Mesenchymal stem cell (in vitro differentiated cells and primary cell): ENCODE measurements at regions not wholly inside any gene's neighbourhood (a gene's known extent, or its start where the extent isn't known, plus 50 kb on each side); places are given as distances from the start of the nearest gene placed in this dataset.

Experiments
- DNase-seq: peaks from one replicate; pipeline ENCODE4 v3.0.0-alpha.2; 2013
- H2AFZ ChIP-seq: one replicate; pipeline ENCODE4 v1.6.1; 2013; ENCODE audit warnings: low read depth, mild to moderate bottlenecking, control low read depth, inconsistent platforms, low read length, moderate library complexity
- H2AK5ac ChIP-seq: 2 replicates; pipeline ENCODE4 v1.6.1; 2013; ENCODE audit warnings: low read length, moderate library complexity, mild to moderate bottlenecking, inconsistent platforms; ENCODE audit not compliant: severe bottlenecking
- H2BK120ac ChIP-seq: one replicate; pipeline ENCODE4 v1.6.1; 2013; ENCODE audit warnings: low read depth, mild to moderate bottlenecking, inconsistent platforms, low read length, moderate library complexity
- H2BK12ac ChIP-seq, 2 experiments: one replicate each; pipeline ENCODE4 v1.6.1; 2013; ENCODE audit warnings: inconsistent platforms in 2 of 2, low read length in 2 of 2, mild to moderate bottlenecking in 2 of 2, moderate library complexity in 2 of 2, control low read depth in 1 of 2
- H2BK15ac ChIP-seq: one replicate; pipeline ENCODE4 v1.6.1; 2013; ENCODE audit warnings: mild to moderate bottlenecking, low read depth, inconsistent platforms; ENCODE audit not compliant: poor library complexity, severe bottlenecking
- H2BK5ac ChIP-seq: 2 replicates; pipeline ENCODE4 v1.6.1; 2013; ENCODE audit warnings: low read depth, mild to moderate bottlenecking, low read length, control low read depth, inconsistent platforms; ENCODE audit not compliant: poor library complexity, severe bottlenecking
- H3K14ac ChIP-seq, 2 experiments: one replicate each; pipeline ENCODE4 v1.6.1; 2013; ENCODE audit warnings: inconsistent platforms in 2 of 2, low read length in 2 of 2, control low read depth in 1 of 2, mild to moderate bottlenecking in 1 of 2, moderate library complexity in 1 of 2
- H3K18ac ChIP-seq, 2 experiments: one replicate each; pipeline ENCODE4 v1.6.1; 2013; ENCODE audit warnings: inconsistent platforms in 2 of 2, low read length in 2 of 2, control low read depth in 1 of 2, low read depth in 1 of 2, mild to moderate bottlenecking in 1 of 2
- H3K23ac ChIP-seq, 2 experiments: one replicate each; pipeline ENCODE4 v1.6.1; 2013; ENCODE audit warnings: inconsistent platforms in 2 of 2, low read length in 2 of 2, mild to moderate bottlenecking in 2 of 2, moderate library complexity in 2 of 2, control low read depth in 1 of 2
- H3K27ac ChIP-seq: 2 replicates; pipeline ENCODE4 v1.5.1; 2013; ENCODE audit warnings: mild to moderate bottlenecking, moderate library complexity, low read length, control low read depth, inconsistent platforms; ENCODE audit not compliant: poor library complexity, severe bottlenecking
- H3K27me3 ChIP-seq, 2 experiments: 2 replicates each; pipeline versions ENCODE4 v1.6.1 to v1.7.0; 2013; ENCODE audit warnings: low read length in 2 of 2, mild to moderate bottlenecking in 2 of 2, moderate library complexity in 2 of 2, control low read depth in 1 of 2, inconsistent platforms in 1 of 2; ENCODE audit not compliant: control insufficient read depth in 1 of 2, insufficient read depth in 1 of 2
- H3K36me3 ChIP-seq, 2 experiments: 2 replicates each; pipeline versions ENCODE4 v1.6.1 to v1.7.0; 2013; ENCODE audit warnings: low read length in 2 of 2, control low read depth in 1 of 2, inconsistent platforms in 1 of 2, low read depth in 1 of 2, mild to moderate bottlenecking in 1 of 2; ENCODE audit not compliant: insufficient read depth in 2 of 2, control insufficient read depth in 1 of 2
- H3K4ac ChIP-seq, 2 experiments: one replicate each; pipeline ENCODE4 v1.6.1; 2013; ENCODE audit warnings: inconsistent platforms in 2 of 2, low read length in 2 of 2, mild to moderate bottlenecking in 2 of 2, moderate library complexity in 2 of 2, control low read depth in 1 of 2, low read depth in 1 of 2
- H3K4me1 ChIP-seq: 2 replicates; pipeline ENCODE4 v1.6.1; 2013; ENCODE audit warnings: low read depth, low read length, control low read depth; ENCODE audit not compliant: control insufficient read depth, insufficient read depth
- H3K4me2 ChIP-seq: 2 replicates; pipeline ENCODE4 v1.6.1; 2013; ENCODE audit warnings: low read length, mild to moderate bottlenecking, inconsistent platforms; ENCODE audit not compliant: poor library complexity, severe bottlenecking
- H3K4me3 ChIP-seq, 2 experiments: 2 replicates each; pipeline versions ENCODE4 v1.5.1 to v1.7.0; 2013; ENCODE audit warnings: low read length in 2 of 2, mild to moderate bottlenecking in 2 of 2, control low read depth in 1 of 2, low read depth in 1 of 2; ENCODE audit not compliant: insufficient read depth in 1 of 2
- H3K79me1 ChIP-seq: replicated peaks from 2 replicates; pipeline ENCODE4 v1.6.1; 2013; ENCODE audit warnings: mild to moderate bottlenecking, control low read depth, low read length, inconsistent platforms; ENCODE audit not compliant: poor library complexity, severe bottlenecking
- H3K9ac ChIP-seq: 2 replicates; pipeline ENCODE4 v1.7.0; 2013; ENCODE audit warnings: mild to moderate bottlenecking, low read length, moderate library complexity
- H3K9me3 ChIP-seq: 2 replicates; pipeline ENCODE4 v1.7.0; 2013; ENCODE audit warnings: mild to moderate bottlenecking, low read length; ENCODE audit not compliant: control insufficient read depth
- H4K8ac ChIP-seq: one replicate; pipeline ENCODE4 v1.6.1; 2013; ENCODE audit warnings: inconsistent platforms, mild to moderate bottlenecking, low read length, moderate library complexity
- H4K91ac ChIP-seq: one replicate; pipeline ENCODE4 v1.6.1; 2013; ENCODE audit warnings: mild to moderate bottlenecking, low read length, inconsistent platforms
- WGBS: methylation state at CpG from one replicate; pipeline ENCODE4 v1.1.7; 2013; ENCODE audit warnings: mixed read lengths; 5-methylcytosine and 5-hydroxymethylcytosine counted together

DNA sequence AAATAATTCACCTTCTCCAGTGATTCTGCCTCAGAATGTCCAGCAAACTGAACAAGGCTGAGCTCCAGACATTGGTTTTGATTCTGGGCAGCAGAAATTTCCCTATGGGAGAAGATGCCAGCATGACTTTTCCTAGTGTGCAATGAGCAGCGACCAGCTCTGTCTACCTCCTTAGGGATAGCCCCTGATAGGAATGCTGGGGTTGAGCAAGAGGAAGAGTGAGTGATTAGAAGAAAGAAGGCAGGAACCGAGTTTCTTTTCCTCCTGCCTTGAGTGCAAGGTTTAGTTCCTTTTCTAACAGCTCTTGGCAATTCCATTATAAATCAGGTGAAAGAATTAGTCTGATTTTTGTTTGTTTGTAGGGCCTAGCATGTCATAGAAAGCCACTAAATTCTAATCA is 379.0 kb downstream of the DAD1 start:
- WGBS: 74% methylated on average over 1 of the region's 2 CpGs
- H3K27ac ChIP-seq: no peak overlapping the region
- no peaks in the 10 kb centered on the region for H3K36me3 ChIP-seq
- H3K14ac ChIP-seq: no peak overlapping the region
- no peak overlapping the region for H3K23ac ChIP-seq
- no peak overlapping the region for H4K91ac ChIP-seq
- no peaks in the 10 kb centered on the region for H3K79me1 ChIP-seq
- DNase-seq: no peak
- no peaks in the 10 kb centered on the region for H3K9me3 ChIP-seq
- H2AFZ ChIP-seq: no peak overlapping the region
- no peak overlapping the region for H2BK12ac ChIP-seq
- no peak overlapping the region for H2BK5ac ChIP-seq
- H3K18ac ChIP-seq: no peak overlapping the region
- H4K8ac ChIP-seq: no peak overlapping the region
- no peak overlapping the region for H3K9ac ChIP-seq
- H3K4me2 ChIP-seq: no peak overlapping the region
- H3K4ac ChIP-seq: no peak overlapping the region
- no peak overlapping the region for H2AK5ac ChIP-seq
- no peak overlapping the region for H3K4me3 ChIP-seq
- no peaks in the 10 kb centered on the region for H3K4me1 ChIP-seq
- no peak overlapping the region for H2BK15ac ChIP-seq
- H2BK120ac ChIP-seq: no peak overlapping the region
- no peaks in the 10 kb centered on the region for H3K27me3 ChIP-seq

- no peaks in the 10 kb centered on the region for H3K27me3 ChIP-seq
- H3K4ac ChIP-seq: no peak overlapping the region
- H2BK12ac ChIP-seq: no peak overlapping the region
- H2BK120ac ChIP-seq: no peak overlapping the region
- no peaks in the 10 kb centered on the region for H3K79me1 ChIP-seq
- no peak overlapping the region for H2AK5ac ChIP-seq
- no peaks in the 10 kb centered on the region for H3K9me3 ChIP-seq
- no peak overlapping the region for H3K4me2 ChIP-seq
- no peak overlapping the region for H3K18ac ChIP-seq
- no peak overlapping the region for H3K4me3 ChIP-seq
- H2BK5ac ChIP-seq: no peak overlapping the region
- WGBS: 88% methylated on average over 5 of the region's 5 CpGs
- H3K9ac ChIP-seq: no peak overlapping the region
- no peak overlapping the region for H4K91ac ChIP-seq
- H3K4me1 ChIP-seq: no peaks in the 10 kb centered on the region
- no peak overlapping the region for H3K27ac ChIP-seq
- no peak overlapping the region for H2AFZ ChIP-seq
- H3K36me3 ChIP-seq: no peaks in the 10 kb centered on the region
- no peak overlapping the region for H2BK15ac ChIP-seq
- DNase-seq: no peak
- no peak overlapping the region for H3K23ac ChIP-seq
- no peak overlapping the region for H4K8ac ChIP-seq
- no peak overlapping the region for H3K14ac ChIP-seq
Measured at GRCh38 chr14:22203036-22203435, 386.0 kb downstream of the DAD1 start.

- Histone ChIP-seq H3K9me3 (no peaks in the 10 kb centered on the region), H3K4me3 (no peak overlapping the region), H4K8ac (no peak overlapping the region), H2BK5ac (no peak overlapping the region), H3K14ac (no peak overlapping the region), H2AK5ac (no peak overlapping the region), H3K27me3 (no peaks in the 10 kb centered on the region), H3K4ac (no peak overlapping the region), H3K27ac (no peak overlapping the region), H3K4me2 (no peak overlapping the region), H2BK120ac (no peak overlapping the region), H3K36me3 (no peaks in the 10 kb centered on the region), H3K79me1 (no peaks in the 10 kb centered on the region), H4K91ac (no peak overlapping the region), H3K4me1 (no peaks in the 10 kb centered on the region), H3K9ac (no peak overlapping the region), H2BK15ac (no peak overlapping the region), H2AFZ (no peak overlapping the region), H3K18ac (no peak overlapping the region), H3K23ac (no peak overlapping the region), H2BK12ac (no peak overlapping the region)
- DNase-seq: no peak
- 55% methylated on average over 2 of the region's 2 CpGs for WGBS
Measured at GRCh38 chr14:22202313-22202712, 386.7 kb downstream of the DAD1 start.

DNA sequence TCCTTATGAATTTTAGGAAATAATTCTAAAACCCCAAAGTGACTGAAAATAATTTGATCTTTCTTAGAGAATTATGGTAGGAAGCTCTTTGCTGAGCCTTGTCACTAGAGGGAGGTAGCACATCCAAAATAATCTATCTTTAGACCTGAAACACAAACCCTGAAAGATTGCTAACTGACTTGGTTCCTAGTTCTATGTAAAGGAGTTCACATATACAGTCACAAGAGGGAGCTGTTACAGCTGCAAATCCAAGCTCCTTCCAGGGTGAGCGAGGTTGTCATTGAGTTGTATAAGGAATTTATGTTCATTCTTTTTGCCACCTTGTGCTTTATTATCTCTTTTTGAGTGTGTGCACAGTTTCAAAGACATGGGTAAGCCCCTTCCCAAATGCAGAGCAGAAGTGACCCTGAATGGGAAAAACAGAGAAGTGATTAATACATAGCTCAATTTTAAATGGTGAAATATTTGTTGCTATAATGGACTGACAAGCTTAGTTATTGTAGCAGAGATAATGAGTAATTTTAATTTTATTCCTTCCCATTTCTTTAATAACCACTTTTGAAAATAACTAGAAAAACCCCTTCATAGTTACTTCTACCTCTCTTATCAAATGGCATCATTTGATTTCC is 387.9 kb downstream of the DAD1 start:
- Histone ChIP-seq H3K4ac (no peak overlapping the region), H3K9ac (no peak overlapping the region), H3K79me1 (no peaks in the 10 kb centered on the region), H2AFZ (no peak overlapping the region), H3K27ac (no peak overlapping the region), H2BK5ac (no peak overlapping the region), H2BK120ac (no peak overlapping the region), H3K23ac (no peak overlapping the region), H2BK12ac (no peak overlapping the region), H3K4me3 (no peak overlapping the region), H3K27me3 (no peaks in the 10 kb centered on the region), H3K18ac (no peak overlapping the region), H4K91ac (no peak overlapping the region), H2BK15ac (no peak overlapping the region), H3K4me2 (no peak overlapping the region), H3K36me3 (no peaks in the 10 kb centered on the region), H3K4me1 (no peaks in the 10 kb centered on the region), H3K9me3 (no peaks in the 10 kb centered on the region), H4K8ac (no peak overlapping the region), H3K14ac (no peak overlapping the region), H2AK5ac (no peak overlapping the region)
- WGBS: 4% methylated on average over 1 of the region's 1 CpG
- peak; percentile 68 for DNase-seq
